Rectal smooth muscle tissue (tissue), 1 donor: ENCODE measurements at regions not wholly inside any gene's neighbourhood (a gene's known extent, or its start where the extent isn't known, plus 50 kb on each side); places are given as distances from the start of the nearest gene placed in this dataset.
"Not testable (repeated sequence)": the region's sequence is repeated elsewhere in the genome, so short reads cannot be mapped to it uniquely, and the experiment has no call there.

Experiments
- H3K27ac ChIP-seq: one replicate; pipeline ENCODE4 v1.7.0; 2013; ENCODE audit warnings: low read depth, low read length, inconsistent platforms
- H3K27me3 ChIP-seq: one replicate; pipeline ENCODE4 v1.7.0; 2013; ENCODE audit warnings: low read length; ENCODE audit not compliant: control insufficient read depth, insufficient read depth
- H3K36me3 ChIP-seq: one replicate; pipeline ENCODE4 v1.7.0; 2013; ENCODE audit warnings: low read length; ENCODE audit not compliant: control insufficient read depth, insufficient read depth
- H3K4me1 ChIP-seq: one replicate; pipeline ENCODE4 v1.7.0; 2013; ENCODE audit warnings: low read length; ENCODE audit not compliant: control insufficient read depth, insufficient read depth
- H3K4me3 ChIP-seq: one replicate; pipeline ENCODE4 v1.7.0; 2013; ENCODE audit warnings: low read length
- H3K9ac ChIP-seq: one replicate; pipeline ENCODE4 v1.7.0; 2013; ENCODE audit warnings: low read length

GRCh38 chr2:35651688-35652323 is 703.8 kb upstream of the CRIM1 start:
- H3K27ac ChIP-seq, result no peak overlapping the region
- no peak overlapping the region for H3K4me3 ChIP-seq
- H3K4me1 ChIP-seq, result no peaks in the 10 kb centered on the region
- H3K27me3 ChIP-seq, result no peaks in the 10 kb centered on the region
- no peaks in the 10 kb centered on the region for H3K36me3 ChIP-seq
- no peak overlapping the region for H3K9ac ChIP-seq

- no peaks in the 10 kb centered on the region for H3K4me1 ChIP-seq
- no peak overlapping the region for H3K4me3 ChIP-seq
- H3K27me3 ChIP-seq, result no peaks in the 10 kb centered on the region
- no peak overlapping the region for H3K27ac ChIP-seq
- no peak overlapping the region for H3K9ac ChIP-seq
- H3K36me3 ChIP-seq, result no peaks in the 10 kb centered on the region
These were observed 740.9 kb upstream of the CRIM1 start for GRCh38 chr2:35614640-35615039.

GRCh38 chr2:35606394-35606793 is 749.2 kb upstream of the CRIM1 start:
- no peaks in the 10 kb centered on the region for H3K27me3 ChIP-seq
- H3K36me3 ChIP-seq, result no peaks in the 10 kb centered on the region
- H3K9ac ChIP-seq, result no peak overlapping the region
- no peaks in the 10 kb centered on the region for H3K4me1 ChIP-seq
- no peak overlapping the region for H3K27ac ChIP-seq
- no peak overlapping the region for H3K4me3 ChIP-seq

DNA sequence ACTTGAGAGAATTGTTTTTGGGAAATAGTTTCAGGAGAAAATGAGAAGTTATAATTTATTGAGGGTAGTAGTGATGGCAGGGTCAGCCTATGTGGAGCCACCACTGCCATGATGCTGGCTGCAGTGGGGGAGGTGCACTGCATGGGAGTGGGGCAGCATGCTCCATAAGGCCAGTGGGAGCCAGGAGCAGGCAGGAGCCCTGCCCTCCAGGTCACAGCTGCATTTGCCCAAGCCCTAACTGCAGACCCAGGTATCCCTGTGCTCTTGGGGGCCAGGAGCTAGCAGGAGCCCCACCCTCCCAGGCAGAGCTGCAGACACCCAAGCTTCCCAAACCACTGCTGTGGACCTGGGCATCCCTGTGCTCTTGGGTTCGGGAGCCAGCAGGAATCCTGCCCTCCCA is 757.3 kb upstream of the CRIM1 start:
- Histone ChIP-seq H3K4me3 (no peak overlapping the region), H3K9ac (no peak overlapping the region), H3K36me3 (no peaks in the 10 kb centered on the region), H3K4me1 (no peaks in the 10 kb centered on the region), H3K27ac (no peak overlapping the region), H3K27me3 (no peaks in the 10 kb centered on the region)

DNA sequence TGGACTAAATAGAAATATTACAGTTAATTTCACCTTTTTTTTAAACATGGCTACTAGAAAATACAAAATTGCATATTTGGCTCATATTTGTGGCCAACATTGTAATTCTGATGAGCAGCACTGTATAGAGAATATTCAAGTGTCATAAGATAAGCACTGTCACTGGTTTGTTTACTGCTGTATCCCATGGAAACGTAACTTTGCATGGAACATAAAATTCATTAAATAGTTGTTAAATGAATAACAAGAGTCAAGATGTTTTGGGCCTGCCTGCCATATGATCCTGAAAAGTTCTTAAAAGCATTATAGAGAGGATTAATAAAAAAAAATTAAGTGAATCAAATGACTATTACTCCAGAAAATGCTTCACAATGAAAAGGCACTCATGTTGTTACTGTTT is 763.7 kb upstream of the CRIM1 start:
- Histone ChIP-seq H3K36me3 (no peaks in the 10 kb centered on the region), H3K9ac (no peak overlapping the region)

DNA sequence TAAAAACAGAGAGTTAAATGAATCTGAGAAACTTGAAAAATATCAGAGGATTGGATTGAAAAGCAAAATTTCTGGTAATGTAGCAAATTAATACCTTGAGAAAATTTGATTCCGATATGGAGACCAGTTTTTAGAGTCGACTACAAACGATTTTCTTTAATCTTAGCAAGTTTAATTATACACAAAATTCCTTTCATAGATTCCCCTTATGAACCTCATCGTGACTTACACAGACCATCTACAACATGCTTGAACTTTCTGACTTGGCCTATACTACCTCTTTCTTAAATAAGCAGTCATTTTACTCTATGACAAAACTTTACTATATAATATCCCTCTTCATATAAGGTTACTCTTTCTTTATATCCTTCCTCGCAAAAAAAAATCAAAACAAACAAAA is 769.6 kb upstream of the CRIM1 start:
- Histone ChIP-seq H3K36me3 (no peaks in the 10 kb centered on the region), H3K4me3 (no peak overlapping the region)

More for the DNA sequence above, 763.7 kb upstream of the CRIM1 start:
- Histone ChIP-seq H3K27ac (no peak overlapping the region), H3K4me1 (no peaks in the 10 kb centered on the region), H3K4me3 (no peak overlapping the region), H3K27me3 (no peaks in the 10 kb centered on the region)

DNA sequence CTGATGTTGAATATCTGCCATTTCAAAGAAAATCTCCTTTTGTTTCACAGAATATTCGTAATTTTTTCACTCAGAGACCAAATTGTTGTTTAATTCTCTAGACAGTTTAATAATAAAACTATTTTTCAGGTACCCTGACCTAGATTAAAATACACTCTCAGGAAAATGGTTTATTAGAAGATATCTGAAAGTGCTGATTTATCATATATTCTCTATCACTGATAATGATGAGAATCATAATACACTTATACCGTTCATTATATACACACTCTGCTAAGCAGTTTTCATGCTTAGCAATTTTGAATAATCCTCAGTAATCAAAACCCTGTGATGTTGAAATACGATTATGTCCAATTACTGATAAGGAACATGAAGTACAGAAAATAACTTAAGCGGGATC is 772.9 kb upstream of the CRIM1 start:
- Histone ChIP-seq H3K9ac (no peak overlapping the region), H3K36me3 (no peaks in the 10 kb centered on the region), H3K27ac (no peak overlapping the region), H3K4me1 (no peaks in the 10 kb centered on the region), H3K27me3 (no peaks in the 10 kb centered on the region), H3K4me3 (no peak overlapping the region)

More for the DNA sequence above, 769.6 kb upstream of the CRIM1 start:
- H3K4me1 ChIP-seq, result no peaks in the 10 kb centered on the region
- no peak overlapping the region for H3K27ac ChIP-seq
- no peak overlapping the region for H3K9ac ChIP-seq
- H3K27me3 ChIP-seq, result no peaks in the 10 kb centered on the region

DNA sequence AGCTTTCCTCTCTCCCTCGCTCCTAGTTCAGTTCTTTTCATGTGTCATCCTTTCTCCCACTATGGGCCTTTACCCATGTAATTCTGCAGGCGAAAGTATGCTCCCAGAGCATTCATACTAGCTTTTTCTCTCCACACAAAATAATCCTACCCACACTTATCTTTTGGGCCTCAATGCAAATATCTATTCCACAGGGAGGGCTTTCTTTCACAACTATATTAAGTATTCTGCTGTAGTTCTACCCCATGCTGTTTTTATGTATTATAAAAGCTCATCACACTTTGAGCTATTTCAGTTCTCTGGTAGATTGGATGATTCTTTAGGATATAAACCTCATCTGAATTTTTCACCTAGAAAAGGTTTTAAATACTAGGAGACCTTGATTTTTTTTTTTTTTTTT is 774.6 kb upstream of the CRIM1 start:
- H3K9ac ChIP-seq, result no peak overlapping the region
- no peaks in the 10 kb centered on the region for H3K27me3 ChIP-seq
- H3K4me1 ChIP-seq, result no peaks in the 10 kb centered on the region
- H3K4me3 ChIP-seq, result no peak overlapping the region
- H3K36me3 ChIP-seq, result no peaks in the 10 kb centered on the region
- H3K27ac ChIP-seq, result no peak overlapping the region

- H3K4me1 ChIP-seq, H3K27ac ChIP-seq, H3K9ac ChIP-seq, H3K27me3 ChIP-seq, H3K36me3 ChIP-seq, H3K4me3 ChIP-seq: not testable (repeated sequence)
These were observed 787.0 kb upstream of the CRIM1 start for GRCh38 chr2:35568574-35568973.

DNA sequence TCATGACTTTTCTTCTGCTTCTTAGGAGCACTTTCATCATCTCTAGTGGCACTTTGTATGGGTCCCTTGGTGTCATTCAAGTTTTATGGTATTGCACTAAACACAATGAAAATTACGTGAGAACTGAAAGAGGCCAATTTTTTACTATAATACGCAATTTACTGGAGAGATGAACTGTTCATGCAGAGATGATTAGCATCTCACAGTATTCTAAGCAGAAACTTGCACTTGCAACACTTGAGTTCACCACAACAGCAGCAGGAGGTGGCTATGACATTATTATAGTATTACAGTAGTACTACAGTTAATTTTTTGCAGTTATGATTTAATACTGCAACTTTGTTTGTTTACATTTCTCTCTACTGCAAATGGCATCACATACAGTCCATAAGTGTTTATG is 793.1 kb upstream of the CRIM1 start:
- no peak overlapping the region for H3K27ac ChIP-seq
- H3K36me3 ChIP-seq, result no peaks in the 10 kb centered on the region
- H3K27me3 ChIP-seq, result no peaks in the 10 kb centered on the region
- no peaks in the 10 kb centered on the region for H3K4me1 ChIP-seq
- H3K4me3 ChIP-seq, result no peak overlapping the region
- no peak overlapping the region for H3K9ac ChIP-seq

- no peak overlapping the region for H3K9ac ChIP-seq
- no peak overlapping the region for H3K27ac ChIP-seq
- H3K4me1 ChIP-seq, result no peaks in the 10 kb centered on the region
- H3K4me3 ChIP-seq, result no peak overlapping the region
- H3K27me3 ChIP-seq, result no peaks in the 10 kb centered on the region
- no peaks in the 10 kb centered on the region for H3K36me3 ChIP-seq
These were observed 807.4 kb upstream of the CRIM1 start for GRCh38 chr2:35548171-35548570.

DNA sequence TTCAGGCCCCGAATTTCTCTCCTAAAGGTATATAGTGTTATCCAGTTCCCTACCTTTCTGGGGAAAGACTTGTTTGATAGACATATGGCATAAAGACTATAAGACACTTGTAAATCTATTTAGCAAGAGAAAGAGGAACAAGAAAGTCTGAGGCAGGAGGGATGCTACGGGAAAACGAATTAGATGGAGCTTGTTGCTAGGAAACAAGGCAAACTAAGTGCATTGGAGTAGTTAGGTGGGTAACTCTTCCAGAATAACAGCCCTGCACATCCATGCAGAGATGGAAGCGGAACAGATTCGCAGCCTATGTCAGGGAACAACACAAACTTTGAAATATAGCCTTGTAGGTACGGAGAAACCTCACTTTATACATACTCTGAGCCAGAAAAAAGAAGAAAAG is 810.3 kb upstream of the CRIM1 start:
- H3K27me3 ChIP-seq, result no peaks in the 10 kb centered on the region
- H3K9ac ChIP-seq, result no peak overlapping the region
- H3K4me3 ChIP-seq, result no peak overlapping the region
- no peak overlapping the region for H3K27ac ChIP-seq
- H3K36me3 ChIP-seq, result no peaks in the 10 kb centered on the region
- no peaks in the 10 kb centered on the region for H3K4me1 ChIP-seq

DNA sequence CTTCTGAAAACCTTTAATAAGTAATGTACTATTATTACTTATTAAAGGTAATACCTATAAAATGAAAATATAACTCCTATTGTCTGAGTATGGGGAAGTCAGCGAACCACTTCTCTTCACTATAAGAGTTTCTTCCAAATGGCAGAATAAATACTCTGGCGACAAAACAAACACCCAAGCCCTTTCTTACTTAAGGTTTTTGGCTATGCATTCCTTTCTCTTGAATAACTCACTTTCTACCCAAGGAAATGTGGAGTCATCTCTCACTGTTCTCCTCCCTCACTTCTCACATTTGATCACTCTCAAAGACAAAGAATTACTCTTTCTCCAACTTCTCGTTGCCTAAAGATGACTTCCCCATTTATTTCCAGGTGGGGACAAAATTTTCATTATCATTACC is 816.8 kb upstream of the CRIM1 start:
- H3K27ac ChIP-seq, result no peak overlapping the region
- no peak overlapping the region for H3K4me3 ChIP-seq
- no peaks in the 10 kb centered on the region for H3K36me3 ChIP-seq
- H3K9ac ChIP-seq, result no peak overlapping the region
- no peaks in the 10 kb centered on the region for H3K4me1 ChIP-seq
- no peaks in the 10 kb centered on the region for H3K27me3 ChIP-seq
